ENCODE measurements at regions not wholly inside any gene's neighbourhood (a gene's known extent, or its start where the extent isn't known, plus 50 kb on each side); places are given as distances from the start of the nearest gene placed in this dataset.
"Not testable (repeated sequence)": the region's sequence is repeated elsewhere in the genome, so short reads cannot be mapped to it uniquely, and the experiment has no call there.

GRCh38 chr5:34553581-34553980 is 102.5 kb upstream of the RAI14 start:
- intact Hi-C loops (cut with DNase I): no loop called here
- DNase-seq: no peak

GRCh38 chr5:34554641-34555040 is 101.5 kb upstream of the RAI14 start:
- DNase-seq: no peak
- intact Hi-C loops (cut with DNase I): no loop called here

- no peak for DNase-seq
- intact Hi-C loops (cut with DNase I): no loop called here
Observed at GRCh38 chr5:34555699-34556508, 100.2 kb upstream of the RAI14 start.

GRCh38 chr5:34556509-34556782 is 99.7 kb upstream of the RAI14 start:
- no peak for DNase-seq
- intact Hi-C loops (cut with DNase I): no loop called here

GRCh38 chr5:34561581-34561980 is 94.5 kb upstream of the RAI14 start:
- DNase-seq; intact Hi-C loops (cut with DNase I): not testable (repeated sequence)

GRCh38 chr5:34562791-34563190 is 93.3 kb upstream of the RAI14 start:
- no peak for DNase-seq
- intact Hi-C loops (cut with DNase I): no loop called here

GRCh38 chr5:34563269-34563668 is 92.9 kb upstream of the RAI14 start:
- no peak for DNase-seq
- intact Hi-C loops (cut with DNase I): no loop called here

- no peak for DNase-seq
- intact Hi-C loops (cut with DNase I): no loop called here
Observed at GRCh38 chr5:34563931-34564709, 92.0 kb upstream of the RAI14 start.

- DNase-seq: no peak
- intact Hi-C loops (cut with DNase I): no loop called here
Observed at GRCh38 chr5:34564710-34565235, 91.4 kb upstream of the RAI14 start.

- intact Hi-C loops (cut with DNase I): no loop called here
- DNase-seq: no peak
Observed at GRCh38 chr5:34570143-34570542, 86.0 kb upstream of the RAI14 start.

GRCh38 chr5:34570721-34571676 is 85.1 kb upstream of the RAI14 start:
- DNase-seq: no peak
- intact Hi-C loops (cut with DNase I): no loop called here

GRCh38 chr5:34571677-34572041 is 84.5 kb upstream of the RAI14 start:
- DNase-seq: no peak
- intact Hi-C loops (cut with DNase I): no loop called here

- no peak for DNase-seq
- intact Hi-C loops (cut with DNase I): no loop called here
Observed at GRCh38 chr5:34574936-34575467, 81.1 kb upstream of the RAI14 start.

- no peak for DNase-seq
- intact Hi-C loops (cut with DNase I): no loop called here
Observed at GRCh38 chr5:34576891-34577666, 79.0 kb upstream of the RAI14 start.

- DNase-seq: no peak
- intact Hi-C loops (cut with DNase I): no loop called here
Observed at GRCh38 chr5:34578962-34579361, 77.2 kb upstream of the RAI14 start.

- no peak for DNase-seq
- intact Hi-C loops (cut with DNase I): no loop called here
Observed at GRCh38 chr5:34580983-34581382, 75.1 kb upstream of the RAI14 start.

- intact Hi-C loops (cut with DNase I): no loop called here
- no peak for DNase-seq
Observed at GRCh38 chr5:34582371-34582770, 73.8 kb upstream of the RAI14 start.

GRCh38 chr5:34583167-34583566 is 73.0 kb upstream of the RAI14 start:
- no peak for DNase-seq
- intact Hi-C loops (cut with DNase I): no loop called here

- intact Hi-C loops (cut with DNase I): no loop called here
- DNase-seq: no peak
Observed at GRCh38 chr5:34584165-34584564, 72.0 kb upstream of the RAI14 start.

All from head of caudate nucleus (tissue), 42 donors.